Sciatic nerve (tissue), 2 donors: ENCODE measurements at regions not wholly inside any gene's neighbourhood (a gene's known extent, or its start where the extent isn't known, plus 50 kb on each side); places are given as distances from the start of the nearest gene placed in this dataset.

ENCODE experiments used
- ATAC-seq: fragments of 200-7000 bp; cut with Tn5 transposase; one replicate; pipeline ENCODE4 v1.9.1; 2020; ENCODE audit warnings: mild to moderate bottlenecking, moderate library complexity
- DNase-seq: peaks from one replicate; pipeline ENCODE4 v3.0.0-alpha.2; 2020; ENCODE audit warnings: low spot score
- intact Hi-C: fragments of 100-400 bp; cut with DNase I; formaldehyde crosslinking; loops from one replicate; pipeline ENCODE4 v1.14.2; 2022
- donor health status: DM: no; HTN: no; CAD: no.
- donor health status: DM: no; HTN: no; CAD: no.

- DNase-seq (no peak), ATAC-seq (peak; percentile 82)
- intact Hi-C loops, result no loop called here
Observed at GRCh38 chr1:220326578-220326977, 54.3 kb upstream of the RAB3GAP2 start.

- intact Hi-C loops, result no loop called here
- ATAC-seq, result peak; percentile 9
- DNase-seq, result no peak
Observed at GRCh38 chr1:220325306-220325995, 53.2 kb upstream of the RAB3GAP2 start.

GRCh38 chr1:220323717-220324116, 51.5 kb upstream of the RAB3GAP2 start:
- intact Hi-C loops, result no loop called here
- no peak for ATAC-seq

GRCh38 chr1:220322570-220322969, 50.3 kb upstream of the RAB3GAP2 start:
- intact Hi-C loops, result no loop called here
- DNase-seq, result no peak
- ATAC-seq, result no peak

More at GRCh38 chr1:220323717-220324116, 51.5 kb upstream of the RAB3GAP2 start:
- no peak for DNase-seq
